Skeletal muscle tissue (tissue), 3 donors: ENCODE measurements at regions not wholly inside any gene's neighbourhood (a gene's known extent, or its start where the extent isn't known, plus 50 kb on each side); places are given as distances from the start of the nearest gene placed in this dataset.

Source experiments
- H3K27ac ChIP-seq: one replicate; pipeline ENCODE4 v1.7.0; 2013; ENCODE audit warnings: mild to moderate bottlenecking, low read depth, low read length, inconsistent platforms
- H3K27me3 ChIP-seq, 3 donors: one replicate each; pipeline ENCODE4 v1.7.0; 2013; ENCODE audit warnings: low read length in 3 of 3; ENCODE audit not compliant: control insufficient read depth in 3 of 3, insufficient read depth in 3 of 3
- H3K36me3 ChIP-seq, 3 donors: one replicate each; pipeline ENCODE4 v1.7.0; 2013; ENCODE audit warnings: low read length in 3 of 3; ENCODE audit not compliant: control insufficient read depth in 3 of 3, insufficient read depth in 3 of 3
- H3K4me1 ChIP-seq, 3 donors: one replicate each; pipeline ENCODE4 v1.7.0; 2013; ENCODE audit warnings: low read length in 3 of 3, mild to moderate bottlenecking in 3 of 3; ENCODE audit not compliant: control insufficient read depth in 3 of 3, insufficient read depth in 3 of 3
- H3K4me3 ChIP-seq, 3 donors: one replicate each; pipeline ENCODE4 v1.7.0; 2013; ENCODE audit warnings: low read length in 3 of 3
- H3K9ac ChIP-seq, 3 donors: one replicate each; pipeline ENCODE4 v1.7.0; 2013; ENCODE audit warnings: low read length in 3 of 3, mild to moderate bottlenecking in 3 of 3, moderate library complexity in 2 of 3, low read depth in 1 of 3
- H3K9me3 ChIP-seq, 3 donors: one replicate each; pipeline ENCODE4 v1.7.0; 2013; ENCODE audit warnings: low read length in 3 of 3; ENCODE audit not compliant: control insufficient read depth in 3 of 3
- donor health status: Osteomylitis.

- no peaks in the 10 kb centered on the region for H3K4me1 ChIP-seq
- no peak overlapping the region for H3K9ac ChIP-seq
- no peak overlapping the region for H3K27ac ChIP-seq
- H3K36me3 ChIP-seq: no peaks in the 10 kb centered on the region
- H3K9me3 ChIP-seq: no peaks in the 10 kb centered on the region
- peaks cover 4 to 16% (median 7%) of the 10 kb centered on the region in 3 donors for H3K27me3 ChIP-seq
- H3K4me3 ChIP-seq: no peak overlapping the region
Observed at GRCh38 chr21:41597227-41597626, 89.3 kb upstream of the TMPRSS2 start.

GRCh38 chr21:41596241-41596925 is 88.4 kb upstream of the TMPRSS2 start:
- H3K27me3 ChIP-seq: peaks cover 4 to 11% (median 7%) of the 10 kb centered on the region in 3 donors
- H3K36me3 ChIP-seq: no peaks in the 10 kb centered on the region

GRCh38 chr21:41594268-41594667 is 86.3 kb upstream of the TMPRSS2 start:
- H3K36me3 ChIP-seq: no peaks in the 10 kb centered on the region
- peaks cover 4 to 11% (median 7%) of the 10 kb centered on the region in 3 donors for H3K27me3 ChIP-seq
- H3K27ac ChIP-seq: no peak overlapping the region
- no peaks in the 10 kb centered on the region for H3K9me3 ChIP-seq
- no peaks in the 10 kb centered on the region for H3K4me1 ChIP-seq
- H3K9ac ChIP-seq: no peak overlapping the region
- no peak overlapping the region for H3K4me3 ChIP-seq

More at GRCh38 chr21:41596241-41596925, 88.4 kb upstream of the TMPRSS2 start:
- Histone ChIP-seq H3K27ac (no peak overlapping the region), H3K9me3 (no peaks in the 10 kb centered on the region), H3K4me1 (no peaks in the 10 kb centered on the region), H3K4me3 (no peak overlapping the region), H3K9ac (no peak overlapping the region)

- Histone ChIP-seq H3K9me3 (no peaks in the 10 kb centered on the region), H3K4me3 (no peak overlapping the region), H3K4me1 (no peaks in the 10 kb centered on the region), H3K27ac (no peak overlapping the region), H3K27me3 (peaks cover 4 to 11% (median 7%) of the 10 kb centered on the region in 3 donors), H3K9ac (no peak overlapping the region), H3K36me3 (no peaks in the 10 kb centered on the region)
Observed at GRCh38 chr21:41593760-41594138, 85.8 kb upstream of the TMPRSS2 start.

- H3K9ac ChIP-seq: no peak overlapping the region
- no peak overlapping the region for H3K27ac ChIP-seq
- H3K4me1 ChIP-seq: no peaks in the 10 kb centered on the region
- peaks cover 4 to 11% (median 7%) of the 10 kb centered on the region in 3 donors for H3K27me3 ChIP-seq
- H3K36me3 ChIP-seq: no peaks in the 10 kb centered on the region
- H3K4me3 ChIP-seq: no peak overlapping the region
- H3K9me3 ChIP-seq: no peaks in the 10 kb centered on the region
Observed at GRCh38 chr21:41593051-41593759, 85.2 kb upstream of the TMPRSS2 start.

- Histone ChIP-seq H3K4me3 (no peak overlapping the region), H3K36me3 (no peaks in the 10 kb centered on the region), H3K9me3 (no peaks in the 10 kb centered on the region), H3K9ac (no peak overlapping the region), H3K27me3 (peaks cover 0 to 13% (median 10%) of the 10 kb centered on the region in 3 donors), H3K27ac (no peak overlapping the region), H3K4me1 (no peaks in the 10 kb centered on the region)
Observed at GRCh38 chr21:41589620-41590175, 81.7 kb upstream of the TMPRSS2 start.

GRCh38 chr21:41589131-41589530 is 81.2 kb upstream of the TMPRSS2 start:
- Histone ChIP-seq H3K9ac (no peak overlapping the region), H3K9me3 (no peaks in the 10 kb centered on the region), H3K36me3 (no peaks in the 10 kb centered on the region), H3K4me1 (no peaks in the 10 kb centered on the region), H3K4me3 (no peak overlapping the region), H3K27me3 (peaks cover 0 to 13% (median 11%) of the 10 kb centered on the region in 3 donors), H3K27ac (no peak overlapping the region)

- H3K9me3 ChIP-seq: peaks cover 0 to 3% (median 2%) of the 10 kb centered on the region in 3 donors
- H3K4me3 ChIP-seq: no peak overlapping the region
- no peaks in the 10 kb centered on the region for H3K4me1 ChIP-seq
- no peaks in the 10 kb centered on the region for H3K36me3 ChIP-seq
- H3K27me3 ChIP-seq: peaks cover 7 to 14% (median 11%) of the 10 kb centered on the region in 3 donors
- H3K27ac ChIP-seq: no peak overlapping the region
- no peak overlapping the region for H3K9ac ChIP-seq
Observed at GRCh38 chr21:41585199-41585994, 77.4 kb upstream of the TMPRSS2 start.

GRCh38 chr21:41584603-41585176 is 76.7 kb upstream of the TMPRSS2 start:
- no peak overlapping the region for H3K9ac ChIP-seq
- H3K9me3 ChIP-seq: peaks cover 0 to 3% (median 2%) of the 10 kb centered on the region in 3 donors
- H3K4me3 ChIP-seq: no peak overlapping the region
- H3K27me3 ChIP-seq: peaks cover 7 to 14% (median 11%) of the 10 kb centered on the region in 3 donors
- no peaks in the 10 kb centered on the region for H3K4me1 ChIP-seq
- H3K27ac ChIP-seq: no peak overlapping the region
- no peaks in the 10 kb centered on the region for H3K36me3 ChIP-seq
